ENCODE measurements at regions not wholly inside any gene's neighbourhood (a gene's known extent, or its start where the extent isn't known, plus 50 kb on each side); places are given as distances from the start of the nearest gene placed in this dataset.

- Mint-ChIP-seq H3K36me3 (ENCODE audit: insufficient read depth, unreplicated experiment) (peaks cover 7% of the 10 kb centered on the region), H3K9me3 (ENCODE audit: unreplicated experiment) (no peaks in the 10 kb centered on the region), H3K4me3 (ENCODE audit: unreplicated experiment) (no peak overlapping the region), H3K27ac (ENCODE audit: unreplicated experiment) (no peak overlapping the region), H3K27me3 (ENCODE audit: insufficient read depth, unreplicated experiment) (no peaks in the 10 kb centered on the region), H3K4me1 (ENCODE audit: low read depth, unreplicated experiment) (peaks cover 19% of the 10 kb centered on the region)
- no peak for TF ChIP-seq CTCF (IDR thresholded peaks at IDR 0.05; ENCODE audit: insufficient read depth in 1 of 2, low read depth in 1 of 2, low read length in 1 of 2, severe bottlenecking in 1 of 2, unreplicated experiment in 1 of 2)
- ChIA-PET POLR2A (interaction anchor here (0.6 kb wide), 1 partner anchor 491 kb away, joined by 5 read pairs; no protein-coding TSS in a partner anchor), CTCF (no interaction called here)
- H3K9me3 ChIP-seq = peaks cover 11% of the 10 kb centered on the region; the same call in 1 of the 2 replicates
- BruUV-seq (replicated peaks) = no TSS peak
- H3K4me1 ChIP-seq = peaks cover 26% of the 10 kb centered on the region
- no peak overlapping the region for H3K4me3 ChIP-seq (ENCODE audit: low read depth, low read length)
- intact Hi-C loops (cut with micrococcal nuclease; ENCODE audit: unreplicated experiment) = no loop called here
- peak in 1 of 2 experiments; percentile 19 for DNase-seq
- no peaks in the 10 kb centered on the region for H3K36me3 ChIP-seq (ENCODE audit: control insufficient read depth, insufficient read depth, low read length)
- H3K27me3 ChIP-seq (replicated peaks; ENCODE audit: control insufficient read depth, insufficient read depth, low read length) = no peaks in the 10 kb centered on the region
These were observed 71.2 kb upstream of the CCN6 start for GRCh38 chr6:111982681-111983080.

- Mint-ChIP-seq H3K27me3 (ENCODE audit: insufficient read depth, unreplicated experiment) (no peaks in the 10 kb centered on the region), H3K4me1 (ENCODE audit: low read depth, unreplicated experiment) (peaks cover 19% of the 10 kb centered on the region), H3K27ac (ENCODE audit: unreplicated experiment) (peak overlapping the region; percentile 95)
These were observed 70.7 kb upstream of the CCN6 start for GRCh38 chr6:111983193-111983592.

GRCh38 chr6:111984081-111984480, 69.8 kb upstream of the CCN6 start:
- no peak for TF ChIP-seq CTCF (IDR thresholded peaks at IDR 0.05; ENCODE audit: insufficient read depth in 1 of 2, low read depth in 1 of 2, low read length in 1 of 2, severe bottlenecking in 1 of 2, unreplicated experiment in 1 of 2)
- H3K27me3 ChIP-seq (replicated peaks; ENCODE audit: control insufficient read depth, insufficient read depth, low read length) = no peaks in the 10 kb centered on the region
- Mint-ChIP-seq H3K9me3 (ENCODE audit: unreplicated experiment) (no peaks in the 10 kb centered on the region), H3K36me3 (ENCODE audit: insufficient read depth, unreplicated experiment) (peaks cover 7% of the 10 kb centered on the region), H3K27ac (ENCODE audit: unreplicated experiment) (peak overlapping the region; percentile 95), H3K4me1 (ENCODE audit: low read depth, unreplicated experiment) (peaks cover 21% of the 10 kb centered on the region), H3K27me3 (ENCODE audit: insufficient read depth, unreplicated experiment) (no peaks in the 10 kb centered on the region), H3K4me3 (ENCODE audit: unreplicated experiment) (no peak overlapping the region)
- DNase-seq = no peak
- peaks cover 11% of the 10 kb centered on the region; the same call in 1 of the 2 replicates for H3K9me3 ChIP-seq
- BruUV-seq (replicated peaks) = no TSS peak
- intact Hi-C loops (cut with micrococcal nuclease; ENCODE audit: unreplicated experiment) = no loop called here
- ChIA-PET CTCF (no interaction called here), POLR2A (no interaction called here)
- no peak overlapping the region for H3K4me3 ChIP-seq (ENCODE audit: low read depth, low read length)
- H3K4me1 ChIP-seq = peaks cover 26% of the 10 kb centered on the region
- no peaks in the 10 kb centered on the region for H3K36me3 ChIP-seq (ENCODE audit: control insufficient read depth, insufficient read depth, low read length)

More at GRCh38 chr6:111983193-111983592, 70.7 kb upstream of the CCN6 start:
- ChIA-PET CTCF (no interaction called here), POLR2A (interaction anchor here (0.6 kb wide), 1 partner anchor 491 kb away, joined by 5 read pairs; no protein-coding TSS in a partner anchor)
- Histone ChIP-seq H3K4me1 (peaks cover 26% of the 10 kb centered on the region), H3K36me3 (ENCODE audit: control insufficient read depth, insufficient read depth, low read length) (no peaks in the 10 kb centered on the region), H3K4me3 (ENCODE audit: low read depth, low read length) (no peak overlapping the region), H3K9me3 (peaks cover 11% of the 10 kb centered on the region; the same call in 1 of the 2 replicates), H3K27me3 (replicated peaks; ENCODE audit: control insufficient read depth, insufficient read depth, low read length) (no peaks in the 10 kb centered on the region)
- TF ChIP-seq CTCF (IDR thresholded peaks at IDR 0.05; ENCODE audit: insufficient read depth in 1 of 2, low read depth in 1 of 2, low read length in 1 of 2, severe bottlenecking in 1 of 2, unreplicated experiment in 1 of 2) = no peak
- no TSS peak for BruUV-seq (replicated peaks)
- DNase-seq = no peak
- Mint-ChIP-seq H3K9me3 (ENCODE audit: unreplicated experiment) (no peaks in the 10 kb centered on the region), H3K36me3 (ENCODE audit: insufficient read depth, unreplicated experiment) (peaks cover 7% of the 10 kb centered on the region), H3K4me3 (ENCODE audit: unreplicated experiment) (no peak overlapping the region)
- intact Hi-C loops (cut with micrococcal nuclease; ENCODE audit: unreplicated experiment) = no loop called here

All from Caco-2 (cell line).